ENCODE measurements at regions not wholly inside any gene's neighbourhood (a gene's known extent, or its start where the extent isn't known, plus 50 kb on each side); places are given as distances from the start of the nearest gene placed in this dataset.

DNA sequence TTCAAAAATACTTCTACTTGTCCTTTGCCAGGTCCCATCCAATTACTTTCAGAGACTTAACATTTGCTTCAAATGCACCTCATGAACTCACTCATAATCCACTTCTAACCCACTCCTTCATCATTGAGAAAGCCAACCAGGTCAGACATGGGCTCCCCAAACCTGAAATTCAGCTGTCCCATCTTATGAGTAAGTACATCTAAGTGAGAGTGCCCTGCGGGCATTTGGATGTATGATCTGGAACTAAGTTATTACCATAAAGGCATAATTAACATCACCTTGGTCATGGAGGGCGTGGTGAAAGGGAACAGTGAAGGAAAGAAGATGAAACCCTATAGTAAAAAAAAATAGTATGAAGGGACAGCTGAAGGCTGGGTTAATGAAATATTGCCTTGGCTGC lies 896.8 kb downstream of the C6orf118 start:
- H3K4me1 Mint-ChIP-seq = no peaks in the 10 kb centered on the region
- H3K27ac Mint-ChIP-seq = no peak overlapping the region
- DNase-seq = no peak
- peaks cover 3% of the 10 kb centered on the region for H3K9me3 Mint-ChIP-seq
- ChIA-PET CTCF (no interaction called here), POLR2A (no interaction called here)
- H3K36me3 Mint-ChIP-seq (ENCODE audit: low read depth) = no peaks in the 10 kb centered on the region
- H3K27me3 Mint-ChIP-seq = no peaks in the 10 kb centered on the region
- H3K4me3 Mint-ChIP-seq = no peak overlapping the region

DNA sequence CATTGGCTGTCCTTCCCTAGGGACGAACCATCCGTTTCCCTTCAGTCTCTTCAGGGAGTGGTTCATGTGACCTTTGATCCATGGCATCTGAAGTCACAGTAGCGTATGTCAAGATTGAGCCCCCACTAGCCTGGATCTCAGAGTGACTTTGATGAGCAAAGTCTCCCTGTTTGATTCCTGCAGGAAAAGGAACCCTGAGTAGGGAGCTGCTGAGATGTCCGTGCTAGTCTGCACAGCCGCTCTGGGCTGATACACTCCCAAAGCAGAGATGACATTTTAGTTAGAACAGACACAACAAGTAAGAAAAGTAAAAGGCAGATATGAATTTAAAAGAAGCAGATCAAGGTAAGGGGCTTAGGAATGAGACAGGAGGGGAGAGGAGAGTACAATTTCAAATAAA lies 899.4 kb downstream of the C6orf118 start:
- no peaks in the 10 kb centered on the region for H3K36me3 Mint-ChIP-seq (ENCODE audit: low read depth)
- no peaks in the 10 kb centered on the region for H3K27me3 Mint-ChIP-seq
- POLR2A ChIA-PET = no interaction called here
- H3K4me3 Mint-ChIP-seq = no peak overlapping the region
- no peaks in the 10 kb centered on the region for H3K4me1 Mint-ChIP-seq
- CTCF ChIA-PET = no interaction called here
- peaks cover 3% of the 10 kb centered on the region for H3K9me3 Mint-ChIP-seq
- H3K27ac Mint-ChIP-seq = no peak overlapping the region
- DNase-seq = no peak

DNA sequence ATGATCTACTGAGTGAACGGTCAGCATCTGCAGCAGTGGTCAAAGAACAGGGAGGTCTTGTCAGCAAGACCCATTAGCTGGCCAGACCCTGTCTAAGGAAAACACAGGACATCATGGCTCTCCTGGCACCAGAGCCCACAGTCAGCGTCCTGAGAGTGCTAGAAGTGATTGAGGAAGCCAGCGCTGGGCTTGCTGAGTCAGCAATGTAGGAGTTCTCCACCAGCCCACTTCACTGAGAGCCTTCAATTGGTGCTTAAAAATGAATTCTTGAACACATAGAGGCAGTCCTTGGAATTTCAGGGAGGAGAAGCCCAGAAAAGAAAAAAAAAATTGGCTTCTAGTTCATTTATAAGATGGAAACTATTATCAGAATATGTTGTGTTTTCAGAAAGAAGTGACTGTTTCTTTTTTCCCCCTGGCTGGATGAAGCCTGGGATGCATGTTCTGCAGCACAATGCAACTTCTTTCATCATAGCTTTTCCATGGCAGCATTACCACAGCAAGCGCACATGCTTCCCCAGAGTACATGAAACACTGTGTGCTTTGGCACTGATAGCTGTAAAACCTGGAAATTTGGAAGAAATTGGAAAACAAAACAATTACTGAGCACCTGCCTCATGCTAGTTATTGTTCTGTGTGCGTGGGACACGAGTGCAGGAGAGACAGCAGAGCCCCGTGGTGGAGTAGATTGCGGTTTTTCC lies 899.9 kb downstream of the C6orf118 start:
- ChIA-PET POLR2A (no interaction called here), CTCF (no interaction called here)
- no peak overlapping the region for H3K27ac Mint-ChIP-seq
- peaks cover 3% of the 10 kb centered on the region for H3K9me3 Mint-ChIP-seq
- DNase-seq = no peak
- no peaks in the 10 kb centered on the region for H3K4me1 Mint-ChIP-seq
- H3K27me3 Mint-ChIP-seq = no peaks in the 10 kb centered on the region
- H3K4me3 Mint-ChIP-seq = no peak overlapping the region
- no peaks in the 10 kb centered on the region for H3K36me3 Mint-ChIP-seq (ENCODE audit: low read depth)

DNA sequence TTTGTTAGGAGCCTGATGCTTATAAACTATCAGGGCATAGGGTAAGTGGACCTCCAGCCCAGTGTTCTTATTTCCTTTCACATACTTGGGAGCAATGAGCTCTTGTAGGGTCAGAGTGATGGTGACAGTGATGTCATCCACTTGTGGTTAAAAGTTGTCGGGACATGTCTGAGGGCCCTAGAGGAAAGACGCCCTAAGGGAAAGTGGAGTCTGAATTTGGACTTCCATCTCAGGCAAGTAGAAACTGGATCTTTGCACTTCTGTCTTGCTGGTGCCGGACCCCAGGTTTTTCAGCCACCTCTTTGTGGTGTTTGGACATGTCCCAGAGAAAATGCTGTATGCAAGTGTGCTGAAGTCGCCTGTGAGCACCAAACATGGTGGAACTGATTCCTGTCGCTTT lies 900.5 kb downstream of the C6orf118 start:
- Mint-ChIP-seq H3K4me1 (no peaks in the 10 kb centered on the region), H3K27me3 (no peaks in the 10 kb centered on the region), H3K27ac (no peak overlapping the region), H3K36me3 (ENCODE audit: low read depth) (no peaks in the 10 kb centered on the region), H3K9me3 (peaks cover 3% of the 10 kb centered on the region), H3K4me3 (no peak overlapping the region)
- POLR2A ChIA-PET = no interaction called here
- DNase-seq = no peak
- CTCF ChIA-PET = no interaction called here

DNA sequence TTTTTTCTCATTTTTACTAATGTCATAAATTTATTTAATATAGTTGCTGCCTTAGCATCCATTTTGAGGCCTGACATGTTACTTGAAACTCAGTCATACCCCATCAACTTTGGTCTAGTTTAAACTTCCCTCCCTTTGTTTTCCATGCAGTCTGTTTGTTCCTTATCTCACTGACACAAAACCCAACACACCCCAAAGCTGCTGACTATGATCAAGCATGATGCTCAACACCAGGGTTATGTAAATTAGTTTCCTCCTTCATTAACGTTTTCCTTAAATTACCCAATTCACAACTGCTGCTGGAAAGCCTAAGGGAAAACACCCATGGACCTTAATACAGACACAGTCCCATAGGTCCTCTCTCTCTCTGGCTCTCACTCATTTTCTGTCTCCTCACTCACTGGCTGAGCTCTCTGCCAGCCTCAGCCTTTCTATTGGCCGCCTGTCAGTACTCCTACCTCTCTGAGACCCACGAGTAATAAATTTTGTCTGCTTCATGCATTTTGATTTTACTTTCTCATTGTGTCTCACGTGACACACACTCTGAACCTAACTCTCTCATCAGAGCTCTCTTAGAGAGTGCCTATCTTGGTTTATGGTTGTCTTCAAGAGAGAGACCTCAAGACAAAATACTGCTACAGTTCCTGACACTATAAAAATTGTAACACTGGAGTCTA lies 904.5 kb downstream of the C6orf118 start:
- H3K4me1 Mint-ChIP-seq = no peaks in the 10 kb centered on the region
- CTCF ChIA-PET = no interaction called here
- no peaks in the 10 kb centered on the region for H3K27me3 Mint-ChIP-seq
- POLR2A ChIA-PET = no interaction called here
- DNase-seq = no peak
- no peak overlapping the region for H3K27ac Mint-ChIP-seq
- H3K9me3 Mint-ChIP-seq = no peaks in the 10 kb centered on the region
- no peaks in the 10 kb centered on the region for H3K36me3 Mint-ChIP-seq (ENCODE audit: low read depth)
- H3K4me3 Mint-ChIP-seq = no peak overlapping the region

DNA sequence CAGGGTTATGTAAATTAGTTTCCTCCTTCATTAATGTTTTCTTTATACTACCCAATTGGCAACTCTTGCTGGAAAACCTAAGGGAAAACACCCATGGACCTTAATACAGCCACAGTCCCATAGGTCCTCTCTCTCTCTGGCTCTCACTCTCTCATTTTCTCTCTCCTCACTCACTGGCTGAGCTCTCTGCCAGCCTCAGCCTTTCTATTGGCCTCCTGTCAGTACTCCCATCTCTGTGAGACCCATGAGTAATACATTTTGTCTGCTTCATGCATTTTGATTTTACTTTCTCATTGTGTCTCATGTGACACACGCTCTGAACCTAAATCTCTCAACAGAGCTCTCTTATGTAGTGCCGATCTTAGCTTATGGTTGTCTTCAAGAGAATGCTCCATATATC lies 907.5 kb downstream of the C6orf118 start:
- H3K9me3 Mint-ChIP-seq = peaks cover 2% of the 10 kb centered on the region
- no peak overlapping the region for H3K27ac Mint-ChIP-seq
- no peaks in the 10 kb centered on the region for H3K27me3 Mint-ChIP-seq
- H3K4me3 Mint-ChIP-seq = no peak overlapping the region
- CTCF ChIA-PET = no interaction called here
- POLR2A ChIA-PET = no interaction called here
- H3K36me3 Mint-ChIP-seq (ENCODE audit: low read depth) = no peaks in the 10 kb centered on the region
- DNase-seq = no peak
- peaks cover 4% of the 10 kb centered on the region for H3K4me1 Mint-ChIP-seq

DNA sequence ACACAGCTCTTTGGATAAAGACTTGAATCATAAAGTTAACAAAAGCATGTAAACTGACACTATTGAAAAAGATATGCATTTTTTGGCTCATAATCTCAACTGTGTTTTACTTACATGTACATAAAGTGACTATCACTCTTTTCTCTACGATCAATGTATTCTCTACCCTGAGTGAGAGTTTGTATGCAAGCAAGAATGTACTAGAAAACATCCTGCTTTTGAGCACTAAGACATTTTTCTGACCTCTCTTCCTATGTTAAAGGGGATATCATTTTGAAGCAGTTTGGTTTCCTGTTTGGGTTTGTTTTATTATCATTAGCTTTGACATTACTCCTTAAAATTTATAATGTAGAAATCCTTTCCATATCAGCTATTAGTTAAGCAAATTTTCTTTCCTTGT lies 910.8 kb downstream of the C6orf118 start:
- no peaks in the 10 kb centered on the region for H3K36me3 Mint-ChIP-seq (ENCODE audit: low read depth)
- H3K27me3 Mint-ChIP-seq = no peaks in the 10 kb centered on the region
- CTCF ChIA-PET = no interaction called here

DNA sequence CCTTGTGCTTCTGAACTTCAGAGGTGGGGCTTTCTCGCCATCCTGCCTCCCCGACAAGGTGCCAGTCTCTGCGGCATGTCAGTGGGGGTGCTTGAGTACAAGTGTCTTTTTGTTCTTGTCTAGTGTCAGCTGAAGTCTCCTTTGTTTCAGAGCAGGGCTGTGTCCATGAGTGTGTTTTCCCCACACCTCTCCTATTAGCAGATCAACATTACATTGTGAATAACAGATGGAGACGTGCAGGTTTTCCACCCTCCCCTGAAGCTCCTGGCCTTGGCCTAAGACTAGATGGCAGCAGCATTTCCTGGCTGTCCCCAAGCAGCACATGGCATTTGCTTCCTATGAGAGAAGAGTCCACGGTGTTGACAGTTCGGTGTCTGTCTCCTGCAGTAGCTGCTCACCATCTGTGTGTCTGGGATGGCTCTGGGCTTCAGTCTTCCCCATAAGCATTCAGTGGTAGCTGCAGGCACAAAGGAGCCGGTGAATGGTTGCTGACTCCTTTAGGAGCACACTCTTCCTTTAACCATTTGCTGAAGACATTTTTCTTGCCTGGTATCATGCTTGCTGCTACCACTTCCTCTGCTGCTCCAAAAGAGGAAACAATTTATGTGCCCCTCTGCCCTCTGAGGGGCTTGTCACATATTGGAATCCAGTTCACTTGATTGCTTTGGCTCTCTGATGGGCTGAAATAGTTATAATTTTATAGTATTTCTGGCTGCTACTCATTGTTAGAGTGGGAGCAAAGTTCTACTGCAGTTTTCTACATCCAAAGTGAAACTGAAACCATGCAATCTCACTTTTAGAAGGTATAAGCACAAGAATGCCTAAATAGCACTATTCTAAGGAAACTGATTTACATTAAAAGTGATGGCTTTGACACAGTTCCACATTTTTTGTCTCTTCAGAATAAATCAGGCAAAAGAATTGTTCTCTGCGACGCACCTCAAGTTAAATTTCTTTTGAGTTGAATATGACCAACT lies 913.0 kb downstream of the C6orf118 start:
- Mint-ChIP-seq H3K4me1 (peaks cover 6% of the 10 kb centered on the region), H3K36me3 (ENCODE audit: low read depth) (no peaks in the 10 kb centered on the region), H3K4me3 (no peak overlapping the region), H3K27me3 (no peaks in the 10 kb centered on the region), H3K9me3 (peaks cover 8% of the 10 kb centered on the region), H3K27ac (peak overlapping the region; percentile 55)
- CTCF ChIA-PET = no interaction called here
- DNase-seq = no peak
- POLR2A ChIA-PET = no interaction called here

More for the DNA sequence above, 910.8 kb downstream of the C6orf118 start:
- no peak overlapping the region for H3K4me3 Mint-ChIP-seq
- H3K27ac Mint-ChIP-seq = no peak overlapping the region
- POLR2A ChIA-PET = no interaction called here
- peaks cover 8% of the 10 kb centered on the region for H3K9me3 Mint-ChIP-seq
- DNase-seq = no peak
- H3K4me1 Mint-ChIP-seq = peaks cover 6% of the 10 kb centered on the region

DNA sequence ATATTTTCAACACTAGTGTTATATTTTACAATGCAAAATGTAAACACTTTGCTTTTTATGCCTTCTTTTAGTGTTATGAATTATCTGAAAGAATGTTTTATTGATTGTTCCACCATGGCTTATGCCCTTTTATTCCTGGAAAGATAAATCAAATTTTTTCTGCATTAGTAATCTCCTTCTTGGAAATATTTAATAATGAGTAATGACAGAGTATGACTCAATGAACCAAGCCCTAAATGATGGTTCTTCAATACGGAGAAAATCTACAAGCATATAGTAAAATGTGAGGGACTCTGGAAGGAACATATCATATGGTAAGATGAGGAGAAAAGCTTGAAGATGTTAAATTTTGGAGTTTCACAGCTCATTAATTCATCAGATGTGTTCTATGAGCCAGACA lies 929.6 kb downstream of the C6orf118 start:
- ChIA-PET POLR2A (no interaction called here), CTCF (no interaction called here)
- H3K4me1 Mint-ChIP-seq = no peaks in the 10 kb centered on the region
- H3K27ac Mint-ChIP-seq = no peak overlapping the region
- no peaks in the 10 kb centered on the region for H3K27me3 Mint-ChIP-seq
- no peak overlapping the region for H3K4me3 Mint-ChIP-seq
- H3K9me3 Mint-ChIP-seq = peaks cover 6% of the 10 kb centered on the region
- H3K36me3 Mint-ChIP-seq (ENCODE audit: low read depth) = no peaks in the 10 kb centered on the region
- no peak for DNase-seq

DNA sequence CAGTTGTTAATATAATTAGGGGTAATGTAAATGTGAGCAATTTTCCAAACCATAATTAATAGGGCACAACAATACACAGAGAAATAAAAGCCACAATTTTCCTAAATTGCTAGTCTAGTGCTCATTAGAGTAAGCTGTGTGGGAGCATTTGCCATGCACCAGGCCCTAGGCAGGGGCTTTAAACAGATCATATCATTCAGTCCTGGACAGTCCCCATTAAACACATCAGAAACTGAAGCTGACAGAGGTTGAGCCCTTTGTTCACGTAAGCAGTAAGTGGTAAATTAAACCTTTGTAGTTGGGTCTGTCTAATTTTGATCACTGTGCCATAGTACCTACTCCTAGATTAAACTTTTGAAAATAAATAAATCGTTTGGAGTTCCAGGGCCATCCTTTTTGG lies 931.1 kb downstream of the C6orf118 start:
- H3K4me3 Mint-ChIP-seq = no peak overlapping the region
- no peaks in the 10 kb centered on the region for H3K36me3 Mint-ChIP-seq (ENCODE audit: low read depth)
- CTCF ChIA-PET = no interaction called here
- POLR2A ChIA-PET = no interaction called here
- H3K4me1 Mint-ChIP-seq = no peaks in the 10 kb centered on the region
- no peak for DNase-seq
- no peaks in the 10 kb centered on the region for H3K27me3 Mint-ChIP-seq
- no peak overlapping the region for H3K27ac Mint-ChIP-seq
- peaks cover 6% of the 10 kb centered on the region for H3K9me3 Mint-ChIP-seq

DNA sequence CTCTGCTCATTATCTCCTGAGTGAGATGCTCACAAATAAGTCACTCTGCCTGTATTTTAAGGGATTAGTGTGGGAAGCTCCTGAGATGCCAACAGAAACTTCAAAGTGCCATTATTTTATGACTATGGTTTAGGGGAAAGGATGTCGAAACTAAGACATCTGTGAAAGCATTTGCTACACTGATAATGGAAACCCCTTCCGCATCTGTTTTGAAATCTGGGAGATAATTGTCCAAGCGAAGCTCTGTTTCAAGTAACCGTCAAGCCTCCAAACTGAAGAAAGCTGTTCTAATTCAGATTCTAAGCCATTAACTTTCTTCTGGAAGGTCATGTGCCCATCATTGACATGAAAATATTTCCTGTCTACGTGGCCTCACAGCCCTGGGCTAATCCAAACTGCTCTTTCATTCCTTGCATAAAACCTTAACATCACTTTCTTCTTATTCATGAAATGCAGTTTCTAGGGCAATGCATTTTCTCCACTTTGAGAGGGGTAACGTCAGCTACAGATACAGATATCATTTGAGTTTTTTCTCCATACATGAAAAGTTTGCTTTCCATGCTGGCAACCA lies 932.0 kb downstream of the C6orf118 start:
- Mint-ChIP-seq H3K4me3 (no peak overlapping the region), H3K36me3 (ENCODE audit: low read depth) (no peaks in the 10 kb centered on the region), H3K9me3 (peaks cover 6% of the 10 kb centered on the region), H3K27ac (no peak overlapping the region), H3K27me3 (no peaks in the 10 kb centered on the region), H3K4me1 (no peaks in the 10 kb centered on the region)
- no peak for DNase-seq
- CTCF ChIA-PET = no interaction called here
- POLR2A ChIA-PET = no interaction called here

DNA sequence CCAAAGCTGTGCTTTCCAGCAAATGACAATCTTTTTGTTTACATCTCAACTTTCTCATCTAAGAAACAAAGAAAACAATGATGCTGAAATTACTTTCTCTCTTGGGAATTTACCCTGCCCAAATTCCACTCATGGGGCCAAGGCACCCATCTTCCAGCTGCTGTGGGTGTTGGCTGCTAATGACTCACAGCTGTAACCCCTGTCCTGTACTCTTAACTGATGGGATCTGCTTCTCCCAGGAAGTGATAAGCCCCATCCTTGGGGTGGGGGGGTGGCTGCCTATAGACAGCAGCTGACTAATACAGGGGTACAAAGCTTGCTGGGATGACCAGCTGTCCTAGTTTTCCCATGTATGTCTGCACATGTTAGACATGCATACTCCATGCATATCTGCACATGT lies 938.6 kb downstream of the C6orf118 start:
- Mint-ChIP-seq H3K9me3 (peaks cover 3% of the 10 kb centered on the region), H3K4me1 (no peaks in the 10 kb centered on the region), H3K4me3 (no peak overlapping the region), H3K27me3 (no peaks in the 10 kb centered on the region), H3K36me3 (ENCODE audit: low read depth) (no peaks in the 10 kb centered on the region), H3K27ac (no peak overlapping the region)
- ChIA-PET POLR2A (no interaction called here), CTCF (no interaction called here)
- no peak for DNase-seq

DNA sequence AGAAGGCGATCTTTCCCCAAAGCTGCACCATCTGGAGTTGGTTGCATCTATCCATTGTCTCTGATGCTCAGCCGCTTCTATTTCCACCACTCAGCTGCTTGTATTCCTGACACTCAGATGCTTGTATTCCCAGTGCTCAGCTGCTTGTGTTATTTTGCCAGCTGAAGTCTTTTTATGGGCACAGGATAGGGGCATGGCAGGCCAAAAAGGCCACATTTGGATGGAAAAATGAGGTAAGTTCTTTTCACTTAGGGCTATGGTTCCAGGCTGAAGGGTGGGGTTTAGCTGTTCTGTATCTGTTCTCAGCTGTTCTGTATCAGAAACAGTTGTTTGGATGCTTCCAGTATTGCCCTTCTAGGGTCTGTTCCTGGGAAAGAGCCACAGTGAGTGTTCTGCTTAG lies 944.9 kb downstream of the QKI start:
- ChIA-PET POLR2A (no interaction called here), CTCF (no interaction called here)
- no peak overlapping the region for H3K27ac Mint-ChIP-seq
- no peaks in the 10 kb centered on the region for H3K36me3 Mint-ChIP-seq (ENCODE audit: low read depth)
- DNase-seq = no peak
- H3K9me3 Mint-ChIP-seq = peaks cover 24% of the 10 kb centered on the region
- H3K4me3 Mint-ChIP-seq = no peak overlapping the region
- no peaks in the 10 kb centered on the region for H3K27me3 Mint-ChIP-seq
- H3K4me1 Mint-ChIP-seq = no peaks in the 10 kb centered on the region
